ENCODE measurements at regions not wholly inside any gene's neighbourhood (a gene's known extent, or its start where the extent isn't known, plus 50 kb on each side); places are given as distances from the start of the nearest gene placed in this dataset.
"Not testable (repeated sequence)": the region's sequence is repeated elsewhere in the genome, so short reads cannot be mapped to it uniquely, and the experiment has no call there.

DNA sequence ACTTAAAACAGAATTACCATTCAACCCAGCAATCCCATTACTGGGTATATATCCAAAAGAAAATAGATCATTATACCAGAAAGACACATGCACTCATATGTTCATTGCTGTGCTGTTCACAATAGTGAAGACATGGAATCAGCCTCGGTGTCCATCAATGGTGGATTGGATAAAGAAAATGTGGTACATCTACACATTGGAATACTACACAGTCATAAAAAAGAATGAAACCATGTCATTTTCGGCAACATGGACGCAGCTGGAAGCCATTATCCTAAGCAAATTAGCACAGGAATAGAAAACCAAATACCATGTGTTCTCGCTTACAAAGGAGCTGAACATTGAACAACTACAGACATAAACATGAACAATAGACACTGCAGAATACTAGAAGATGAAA, 244.8 kb upstream of the PROX1 start:
- no peak for DNase-seq

DNA sequence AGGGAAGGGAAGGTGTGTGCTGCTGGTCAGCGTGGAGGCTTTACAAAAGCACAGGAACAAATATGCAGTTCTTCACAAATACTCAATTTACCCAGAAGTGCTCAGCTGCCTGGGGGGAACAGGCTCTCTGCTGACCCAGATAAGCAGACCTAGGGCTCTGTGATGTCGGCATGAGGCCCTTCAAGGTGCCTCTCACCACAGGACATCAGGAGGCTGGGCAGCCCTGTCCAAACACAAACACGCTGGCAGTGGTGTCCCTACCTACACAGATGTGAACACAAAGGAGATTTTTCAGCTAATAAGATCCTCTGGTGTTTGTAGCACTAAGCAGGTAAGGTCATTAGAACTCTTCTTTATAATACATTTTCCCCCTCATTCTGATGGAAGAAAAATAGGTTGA, 243.0 kb upstream of the PROX1 start:
- no peak for DNase-seq

DNA sequence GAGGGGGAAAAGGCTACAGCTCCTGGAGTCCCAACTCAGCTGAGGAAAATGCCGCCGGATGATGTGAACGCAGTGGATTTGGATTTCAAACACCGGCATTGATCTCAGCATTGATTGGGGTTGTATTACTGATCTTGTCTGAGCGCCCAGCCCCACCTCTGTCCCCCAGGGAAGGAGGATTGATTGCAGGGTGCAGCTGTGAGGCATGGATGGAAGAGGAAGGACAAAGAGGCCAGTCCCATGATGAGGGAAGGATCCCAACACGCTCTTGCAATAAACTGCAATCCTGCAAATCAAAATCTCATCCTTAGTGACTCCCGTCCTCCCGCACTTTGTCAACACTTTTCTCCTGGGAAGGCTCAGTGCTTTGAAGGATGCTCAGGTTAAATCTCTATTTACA, 242.3 kb upstream of the PROX1 start:
- DNase-seq = no peak

DNA sequence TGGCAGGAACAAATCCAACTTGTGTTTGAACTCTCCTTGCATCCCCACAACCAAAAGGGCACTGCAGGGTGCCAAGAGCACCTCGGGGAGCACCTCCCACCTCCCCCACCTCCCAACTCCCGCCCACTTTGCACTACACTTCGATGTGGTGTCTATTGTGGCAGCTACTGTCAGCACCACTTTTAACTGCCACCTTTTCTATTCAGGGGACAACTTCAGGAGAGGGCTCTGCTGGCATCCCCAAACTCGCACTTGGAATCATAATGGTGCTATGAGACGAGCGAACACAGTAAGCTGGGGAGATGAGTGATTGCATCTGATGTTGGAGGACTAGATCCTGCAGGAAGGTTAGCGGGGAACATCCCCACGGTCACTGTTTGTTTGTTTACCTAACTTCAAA, 238.2 kb upstream of the PROX1 start:
- DNase-seq = no peak

DNA sequence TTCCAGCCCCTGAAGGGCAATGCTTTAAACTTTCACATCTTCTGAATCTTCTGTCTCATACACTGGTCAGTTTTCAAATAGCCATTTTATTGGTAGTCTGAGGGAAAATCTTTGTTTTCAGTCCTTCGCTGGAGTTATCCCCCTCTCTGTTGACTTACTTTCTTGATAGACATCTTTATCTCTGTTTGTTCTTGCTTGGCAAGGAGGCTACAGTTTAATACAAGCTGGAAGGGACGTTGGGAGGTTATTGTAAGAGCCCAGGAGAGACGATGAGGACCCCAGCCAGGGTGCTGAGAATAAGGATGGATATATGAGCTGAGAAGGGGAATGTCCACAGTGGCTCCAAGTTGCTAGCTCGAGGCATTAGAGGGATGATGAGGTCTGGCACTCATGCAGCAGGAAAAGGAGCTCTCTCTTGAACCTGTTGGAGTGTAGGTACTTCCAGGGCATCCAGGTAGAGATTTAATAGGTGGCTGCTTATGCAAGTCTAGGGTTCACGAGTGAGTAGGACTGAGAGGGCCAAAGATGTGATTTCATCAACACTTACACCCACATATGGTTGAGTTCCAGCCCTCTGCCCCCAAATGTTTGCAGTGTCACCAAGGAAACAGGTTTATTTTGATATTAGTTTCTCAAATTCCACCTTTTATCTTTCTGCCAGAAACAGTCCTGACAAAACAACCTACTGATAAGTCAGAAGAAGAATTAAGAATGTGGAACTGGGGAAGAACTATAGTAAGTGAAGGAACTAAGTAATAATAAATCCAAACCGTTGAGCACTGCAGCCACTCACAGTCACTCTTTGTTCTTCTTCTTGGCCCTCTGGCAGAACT, 237.3 kb upstream of the PROX1 start:
- no peak for DNase-seq

DNA sequence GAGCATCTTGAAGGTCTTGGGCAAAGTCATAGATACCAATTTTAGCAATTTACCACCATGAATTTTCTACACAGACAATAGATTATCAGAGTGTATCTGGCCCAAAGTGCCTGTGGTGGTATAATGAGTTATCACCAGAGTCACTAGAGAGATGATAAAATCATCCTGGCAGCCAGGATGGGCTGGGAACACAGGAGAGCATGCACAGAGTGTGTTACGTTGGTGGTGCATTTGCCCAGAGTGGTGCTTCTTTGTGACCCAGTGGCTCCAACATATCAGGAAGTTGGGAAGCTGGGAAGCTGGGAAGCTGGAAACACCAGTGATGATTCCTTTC, 236.7 kb upstream of the PROX1 start:
- no peak for DNase-seq

DNA sequence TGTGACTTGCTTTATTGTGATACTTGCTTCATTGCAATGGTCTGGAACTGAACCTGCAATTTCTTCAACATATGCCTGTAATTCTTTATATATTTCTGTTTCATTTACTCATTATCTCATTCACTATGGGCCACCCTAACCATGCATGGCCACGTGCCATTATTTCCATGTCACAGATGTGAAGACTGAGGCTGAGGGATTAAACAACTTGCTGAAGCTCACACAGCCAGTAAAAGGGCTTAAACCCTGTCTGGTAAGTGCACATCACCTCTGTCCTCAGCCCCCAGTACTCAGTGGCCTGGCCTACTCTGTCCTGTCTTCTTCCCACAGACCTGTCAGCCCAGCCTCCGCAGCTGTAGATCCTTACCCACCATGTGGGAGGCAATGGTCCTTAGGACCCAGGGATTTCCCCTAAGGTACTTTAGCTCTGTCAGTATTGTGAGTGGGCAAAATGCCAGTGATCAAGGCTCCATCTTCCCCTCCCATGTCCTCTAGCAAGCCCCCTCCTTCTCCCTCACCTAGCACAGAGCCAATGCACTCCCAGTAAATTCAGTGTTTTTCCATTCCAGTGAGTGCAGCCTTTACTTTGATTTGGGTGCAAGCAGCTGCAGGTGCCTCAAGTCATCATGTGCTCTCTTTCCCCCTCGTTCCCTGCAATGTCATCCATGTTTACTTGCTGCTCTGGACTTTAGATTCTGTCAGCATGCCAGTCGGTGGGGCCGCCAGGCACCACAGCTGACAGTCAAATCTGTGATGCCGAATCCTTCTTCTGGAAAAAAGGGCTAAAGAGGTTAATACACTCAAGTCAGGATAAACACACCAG, 228.2 kb upstream of the PROX1 start:
- DNase-seq = no peak

DNA sequence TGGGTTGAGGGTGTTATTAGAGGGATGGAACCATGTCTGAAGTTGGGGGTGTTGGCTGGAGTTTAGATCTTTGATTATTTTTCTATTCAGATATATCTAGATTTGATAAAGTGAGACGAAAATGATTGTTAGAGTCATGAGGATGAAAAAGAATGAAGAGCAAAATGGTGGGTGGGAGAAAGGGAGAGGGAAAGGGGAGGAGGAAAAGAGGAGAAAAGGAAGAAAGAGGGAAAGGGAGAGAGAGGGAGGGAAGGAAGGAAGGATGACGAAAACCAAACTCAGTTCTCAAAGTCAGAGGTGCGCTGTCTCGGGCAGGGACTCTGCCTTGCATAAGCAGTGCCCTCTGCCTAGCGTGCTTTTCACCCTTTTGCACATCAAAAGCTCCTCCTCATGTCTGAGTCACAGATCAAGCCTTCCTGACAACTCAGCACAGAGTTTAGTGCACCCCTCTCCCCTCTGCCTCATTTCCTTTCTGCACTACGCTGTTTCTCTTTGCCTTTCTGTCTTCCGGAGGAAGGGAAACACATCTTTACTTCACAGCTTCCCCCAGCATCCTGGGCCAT, 225.8 kb upstream of the PROX1 start:
- peak; percentile 58 for DNase-seq

DNA sequence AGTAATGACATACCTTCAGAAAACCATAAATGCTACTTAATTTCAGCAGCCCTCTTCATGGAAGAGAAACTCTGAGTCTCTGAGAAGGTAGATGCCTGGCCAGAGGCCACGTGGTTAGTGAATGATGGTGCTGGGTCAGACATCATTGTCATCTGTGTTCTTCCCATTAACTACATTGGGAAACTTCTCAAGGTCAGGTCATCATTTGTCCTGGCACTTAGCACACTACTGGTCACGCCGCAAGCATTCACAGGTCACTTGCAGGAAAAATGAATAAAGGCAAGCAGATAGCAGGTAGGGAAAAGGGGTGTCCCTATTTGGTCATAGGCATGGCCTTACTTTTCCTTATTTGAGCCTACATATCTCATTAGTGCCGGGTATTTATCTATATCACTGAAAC, 220.1 kb upstream of the PROX1 start:
- DNase-seq = no peak

DNA sequence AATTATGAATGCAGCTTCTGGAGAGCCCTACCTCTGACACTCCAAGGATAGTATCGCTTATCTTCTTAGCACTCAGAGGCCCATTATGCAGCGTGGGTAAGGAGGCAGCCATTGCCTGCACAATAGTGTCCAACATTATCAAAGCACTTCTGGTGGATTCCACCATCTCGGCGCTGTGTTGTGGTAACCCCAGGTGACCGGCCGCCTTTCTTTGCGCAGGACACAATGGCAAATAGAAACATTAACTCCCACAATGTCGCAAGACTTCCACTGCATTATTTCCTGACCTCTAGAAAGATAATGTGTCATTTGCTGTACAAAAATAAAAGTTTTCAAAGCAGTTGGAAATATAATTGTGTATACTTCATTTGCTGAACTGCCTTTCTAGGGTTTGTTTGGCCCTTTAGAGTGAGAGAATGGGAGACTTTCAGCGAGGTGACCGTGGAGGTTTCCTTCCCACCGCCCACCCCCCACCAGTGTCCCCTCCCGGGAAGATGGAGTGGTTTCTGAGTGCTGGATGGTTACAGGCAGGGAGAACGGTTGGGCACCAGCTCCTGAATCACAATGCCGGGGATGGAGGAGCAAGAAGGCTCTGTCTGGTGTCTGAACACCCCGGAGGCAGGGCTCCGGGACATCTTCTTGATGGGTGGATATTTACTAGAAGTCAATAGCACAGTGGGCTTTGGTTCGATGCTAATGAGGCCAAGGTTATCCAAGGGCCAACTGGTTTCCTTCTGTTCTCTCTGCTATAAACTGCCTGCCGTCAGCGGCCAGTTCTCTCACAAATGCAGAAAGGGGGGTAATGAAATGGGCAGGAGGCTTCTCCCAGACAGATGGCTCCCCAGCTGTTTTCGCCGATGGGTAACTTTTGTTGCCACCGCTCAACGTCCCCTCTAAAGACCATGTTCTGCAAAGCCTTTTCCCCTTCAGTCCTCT, 215.4 kb upstream of the PROX1 start:
- no peak for DNase-seq

DNA sequence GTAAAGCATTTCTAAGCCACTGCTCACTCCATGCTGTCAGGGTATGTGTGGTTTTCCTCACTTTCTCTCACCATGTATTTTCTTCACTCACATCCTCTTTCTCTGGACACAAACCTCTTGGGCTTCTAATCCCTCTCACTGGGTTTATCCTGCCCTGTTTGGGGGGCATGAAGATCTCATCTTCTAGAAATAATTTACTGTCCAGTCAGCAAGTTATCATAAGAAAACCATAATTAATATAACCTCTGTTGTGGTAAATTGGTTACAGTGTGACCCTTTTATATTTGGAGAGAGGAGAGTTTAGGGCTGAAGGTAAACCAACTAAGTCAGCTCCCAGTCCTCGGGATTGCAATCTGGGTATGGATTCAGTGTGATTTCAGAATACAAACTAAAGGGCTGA, 213.8 kb upstream of the PROX1 start:
- no peak for DNase-seq

DNA sequence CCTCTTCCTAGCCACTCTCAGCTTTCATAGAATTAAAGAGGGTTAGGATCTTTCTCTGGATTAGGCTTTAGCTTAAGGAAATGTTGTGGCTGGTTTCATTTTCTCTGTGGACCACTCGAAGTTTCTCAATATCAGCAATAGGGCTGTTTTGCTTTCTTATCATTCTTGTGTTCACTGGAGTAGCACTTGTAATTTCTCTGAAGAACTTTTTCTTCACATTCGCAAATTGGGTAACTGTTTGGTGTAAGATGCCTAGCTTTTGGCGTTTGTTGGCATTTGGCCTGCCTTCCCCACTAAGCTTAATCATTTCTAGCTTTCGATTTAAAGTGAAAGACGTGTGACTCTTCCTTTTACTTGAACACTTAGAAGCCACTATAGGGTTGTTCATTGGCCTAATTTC, 210.8 kb upstream of the PROX1 start:
- no peak for DNase-seq

DNA sequence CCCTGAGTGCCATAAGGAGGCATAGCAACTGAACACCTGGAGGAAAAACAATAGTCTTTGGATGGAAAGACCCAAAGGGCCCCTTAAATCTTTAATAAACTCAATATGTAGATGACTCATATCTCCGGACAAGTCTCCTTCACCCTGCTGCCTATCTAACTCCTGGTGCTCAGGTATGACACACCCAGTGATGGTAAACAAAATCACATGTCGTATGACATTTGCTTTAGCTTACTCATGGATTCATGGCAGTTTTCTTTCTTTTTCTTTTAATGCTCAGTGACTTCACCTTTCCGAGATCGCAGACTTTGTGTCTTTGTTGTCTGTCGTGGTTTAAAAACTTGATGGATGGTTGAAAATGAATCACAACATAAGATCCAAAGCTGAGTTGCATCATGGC, 208.5 kb upstream of the PROX1 start:
- DNase-seq = no peak

DNA sequence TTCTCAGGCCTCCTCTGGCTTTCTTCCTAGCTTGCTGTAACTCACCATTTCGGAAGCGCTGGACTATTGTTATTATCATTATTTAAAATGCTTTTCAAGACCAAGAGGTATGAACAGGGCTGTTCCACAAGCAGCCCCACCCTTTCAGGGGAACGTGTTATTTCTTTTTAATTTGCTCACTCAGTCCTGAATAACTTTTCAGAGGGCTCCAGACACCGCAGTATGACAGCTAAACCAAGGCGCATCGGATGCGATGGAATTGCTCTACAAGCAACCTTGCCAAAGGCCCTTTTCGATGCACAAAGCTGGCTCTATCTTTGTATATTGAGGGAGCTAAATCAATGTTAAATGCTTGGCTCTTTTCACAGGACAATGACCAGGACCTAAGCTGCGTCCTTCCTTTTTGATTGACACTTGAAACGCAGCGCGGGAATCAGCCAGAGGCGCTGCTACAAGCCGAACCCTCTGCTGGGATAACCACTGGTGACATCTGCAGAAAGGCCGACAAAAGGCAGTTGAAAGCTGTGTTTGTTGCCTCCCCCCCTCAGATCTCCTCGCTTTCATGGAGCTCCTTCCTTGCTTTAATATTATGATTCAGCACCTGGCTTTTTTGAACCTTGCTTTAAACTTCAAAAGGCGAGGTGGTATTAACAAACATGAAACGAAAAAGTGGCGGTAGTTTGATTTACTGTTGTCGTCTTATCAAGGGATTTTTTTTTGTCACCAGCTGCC, 204.7 kb upstream of the PROX1 start:
- no peak for DNase-seq

DNA sequence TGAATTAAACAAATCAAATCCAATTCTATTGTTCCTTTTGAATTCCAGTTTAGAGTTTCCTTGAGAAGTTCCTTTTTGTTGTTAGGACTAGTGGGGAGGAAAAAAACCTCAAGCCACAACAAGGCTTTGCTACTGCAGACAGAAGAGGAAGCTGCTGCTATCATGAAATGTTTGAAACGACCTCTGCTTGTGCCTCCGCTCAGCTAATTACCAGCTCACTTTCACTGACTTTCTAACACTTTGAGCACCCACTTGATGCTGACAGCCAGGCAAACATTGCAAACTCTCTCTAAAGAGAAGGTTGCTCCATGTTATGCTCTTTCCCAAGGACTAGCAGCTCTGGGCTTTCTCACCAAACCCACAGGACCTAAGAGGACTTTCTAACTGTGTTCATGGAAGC, 203.9 kb upstream of the PROX1 start:
- DNase-seq = no peak

DNA sequence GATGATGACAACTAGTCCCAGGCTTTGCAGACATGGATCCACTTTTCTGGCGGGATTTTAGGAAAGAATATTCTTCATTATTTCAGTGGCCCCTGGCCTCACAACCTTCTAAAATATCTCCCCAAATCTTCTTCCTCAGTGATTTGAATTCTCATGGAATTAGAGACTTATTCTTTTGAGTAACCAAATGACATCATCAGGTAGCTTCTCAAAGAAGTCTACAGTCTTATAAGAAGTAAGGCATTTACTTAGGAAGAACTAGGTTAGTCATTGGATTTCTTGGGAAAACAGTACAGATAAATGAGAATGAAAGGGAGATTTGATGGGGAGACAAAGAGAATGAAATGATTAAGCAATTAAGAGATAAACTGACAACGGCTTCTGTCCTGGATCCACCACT, 201.1 kb upstream of the PROX1 start:
- DNase-seq = no peak

DNA sequence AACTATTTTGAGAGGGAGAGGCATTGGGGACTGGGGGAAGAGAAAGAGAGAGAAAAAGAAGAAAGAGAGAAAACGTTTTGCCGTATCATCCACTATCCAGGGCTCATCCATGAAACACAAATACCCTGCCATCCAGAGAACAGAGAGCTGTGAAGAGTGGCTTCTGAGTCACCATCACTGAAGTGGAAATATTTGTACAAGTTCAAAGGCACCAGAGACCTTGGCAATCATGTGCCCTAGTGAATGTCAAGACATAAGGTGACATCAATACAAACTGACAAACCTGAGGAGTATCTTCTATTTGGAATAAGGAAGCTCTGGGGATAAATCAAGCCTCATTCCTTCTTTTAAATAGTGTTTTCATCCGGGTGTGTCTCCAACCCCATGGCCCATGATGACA, 197.2 kb upstream of the PROX1 start:
- no peak for DNase-seq

DNA sequence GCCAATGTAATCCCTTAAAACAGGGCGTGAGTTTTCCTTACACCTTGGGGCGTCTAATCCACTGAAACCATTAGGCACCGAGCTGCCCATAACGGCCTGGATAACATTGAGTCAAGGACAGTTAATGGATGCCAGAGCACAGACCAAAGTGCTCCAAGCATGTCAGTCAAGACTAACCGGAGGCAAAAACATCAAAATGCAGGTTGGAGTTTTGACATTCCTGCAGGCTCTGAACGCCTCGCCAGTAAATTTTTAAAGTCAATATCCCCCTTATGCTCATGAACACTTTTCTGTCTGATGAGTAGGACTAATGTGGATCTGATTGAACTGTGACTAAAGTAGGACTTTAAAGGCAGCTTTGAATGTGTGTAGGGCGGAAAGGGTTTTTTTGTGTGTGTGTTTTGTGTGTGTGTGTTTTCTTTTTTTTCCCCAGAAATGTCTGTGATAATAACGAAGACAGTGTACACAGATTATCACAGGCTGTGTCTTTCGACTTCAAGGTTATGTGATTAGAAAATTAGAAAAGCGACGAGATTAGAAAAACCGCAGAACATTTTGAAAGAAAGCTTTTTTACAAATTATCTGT, 194.2 kb upstream of the PROX1 start:
- no peak for DNase-seq

DNA sequence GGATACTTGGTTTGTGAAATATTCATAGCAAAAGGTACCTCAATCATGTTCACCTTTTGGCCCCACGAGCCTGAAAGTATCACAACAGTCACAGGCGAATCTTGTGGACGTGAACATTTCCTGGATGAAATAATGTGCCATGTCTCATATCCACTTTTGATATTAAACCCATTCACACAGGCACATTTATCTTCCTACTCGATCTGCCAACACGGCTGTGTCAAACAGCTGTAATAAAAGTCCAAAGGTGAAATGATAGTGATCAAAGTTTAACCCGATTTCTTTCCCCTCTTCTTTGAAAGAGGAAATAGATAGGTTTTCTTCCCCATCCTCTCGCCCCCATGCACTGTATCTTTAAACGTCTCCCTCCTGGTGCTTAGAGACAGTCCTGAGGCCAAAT, 191.2 kb upstream of the PROX1 start:
- no peak for DNase-seq

DNA sequence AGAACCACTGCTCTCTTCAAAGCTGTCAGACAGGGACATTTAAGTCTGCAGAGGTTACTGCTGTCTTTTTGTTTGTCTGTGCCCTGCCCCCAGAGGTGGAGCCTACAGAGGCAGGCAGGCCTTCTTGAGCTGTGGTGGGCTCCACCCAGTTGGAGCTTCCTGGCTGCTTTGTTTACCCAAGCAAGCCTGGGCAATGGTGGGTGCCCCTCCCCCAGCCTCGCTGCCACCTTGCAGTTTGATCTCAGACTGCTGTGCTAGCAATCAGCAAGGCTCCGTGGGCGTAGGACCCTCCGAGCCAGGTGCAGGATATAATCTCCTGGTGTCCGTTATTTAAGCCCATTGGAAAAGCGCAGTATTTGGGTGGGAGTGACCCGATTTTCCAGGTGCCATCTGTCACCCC, 179.5 kb upstream of the PROX1 start:
- DNase-seq = not testable (repeated sequence)

DNA sequence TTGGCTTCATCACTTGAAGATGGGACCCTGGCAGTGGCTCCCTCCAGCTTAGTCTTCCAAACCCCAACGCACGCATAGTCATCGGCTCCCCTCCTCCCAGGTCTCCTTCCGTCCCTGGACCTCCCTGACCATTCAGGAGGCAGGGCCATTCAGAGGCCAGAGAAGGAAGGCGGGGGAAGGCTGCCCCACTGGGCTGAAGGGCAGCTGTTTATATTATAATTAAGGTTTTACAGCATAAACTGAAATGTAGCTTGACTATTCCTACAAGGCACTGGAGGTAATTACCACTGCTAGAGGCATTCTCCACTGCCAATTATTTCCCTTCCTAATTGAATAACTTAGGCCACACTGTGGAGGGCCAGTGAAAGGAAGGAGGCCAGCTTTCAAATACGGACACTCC, 170.6 kb upstream of the PROX1 start:
- no peak for DNase-seq
